OCI-LY7 (cell line): ENCODE measurements at regions not wholly inside any gene's neighbourhood (a gene's known extent, or its start where the extent isn't known, plus 50 kb on each side); places are given as distances from the start of the nearest gene placed in this dataset.
"Not testable (repeated sequence)": the region's sequence is repeated elsewhere in the genome, so short reads cannot be mapped to it uniquely, and the experiment has no call there.

Source experiments
- BruUV-seq: library from RNA; stranded (reverse); fragments of 400-500 nt; replicated peaks from 2 replicates; lab custom pipeline; 2021; lab: Mats Ljungman, UMichigan
- CTCF ChIA-PET: fragments of 300-600 bp; sonication (Branson Sonifier 250); formaldehyde crosslinking; loops from one replicate; lab custom pipeline; 2022; ENCODE audit warnings: antibody characterized with exemption; ENCODE audit not compliant: unreplicated experiment; lab: Charles Lee
- POLR2A ChIA-PET: fragments of 300-600 bp; sonication (Branson Sonifier 250); formaldehyde crosslinking; loops from one replicate; lab custom pipeline; 2022; ENCODE audit warnings: antibody characterized with exemption; lab: Charles Lee
- DNase-seq: peaks from one replicate; pipeline ENCODE4 v3.0.0-alpha.2; 2015; ENCODE audit warnings: low spot score
- H2AFZ ChIP-seq: fragments of 200-600 bp; sonication (generic), shearing (Covaris generic); 2 replicates; pipeline ENCODE4 v1.6.1; 2014; ENCODE audit warnings: mild to moderate bottlenecking, antibody characterized with exemption, low read length, moderate library complexity
- H3K27ac ChIP-seq: fragments of 200-600 bp; sonication (generic); 2 replicates; pipeline ENCODE4 v1.5.1; 2014; ENCODE audit warnings: mixed run types, low read depth, mild to moderate bottlenecking, moderate library complexity, low read length, inconsistent platforms; ENCODE audit not compliant: poor library complexity, severe bottlenecking
- H3K36me3 ChIP-seq: fragments of 200-600 bp; sonication (generic); 2 replicates; pipeline ENCODE4 v1.6.1; 2014; ENCODE audit warnings: mild to moderate bottlenecking, antibody characterized with exemption, low read length, moderate library complexity, mixed read lengths; ENCODE audit not compliant: insufficient read depth
- H3K4me1 ChIP-seq: fragments of 200-600 bp; sonication (generic); 2 replicates; pipeline ENCODE4 v1.5.1; 2014; ENCODE audit warnings: mild to moderate bottlenecking, low read length; ENCODE audit not compliant: insufficient read depth, poor library complexity, severe bottlenecking
- H3K4me2 ChIP-seq: fragments of 200-600 bp; sonication (generic); 2 replicates; pipeline ENCODE4 v1.6.1; 2014; ENCODE audit warnings: mild to moderate bottlenecking, low read length
- H3K4me3 ChIP-seq: fragments of 200-600 bp; sonication (generic); 2 replicates; pipeline ENCODE4 v1.5.1; 2014; ENCODE audit warnings: mild to moderate bottlenecking, low read depth, low read length; ENCODE audit not compliant: poor library complexity, severe bottlenecking
- H3K79me2 ChIP-seq: fragments of 200-600 bp; sonication (generic); 2 replicates; pipeline ENCODE4 v1.6.1; 2016; ENCODE audit warnings: low read depth, mild to moderate bottlenecking, low read length, moderate library complexity, mixed read lengths; ENCODE audit not compliant: insufficient read depth
- H3K9me2 ChIP-seq: fragments of 200-600 bp; sonication (generic); 2 replicates; pipeline ENCODE4 v1.6.1; 2016; ENCODE audit warnings: mild to moderate bottlenecking, low read length, mixed read lengths; ENCODE audit not compliant: insufficient read depth
- H3K9me3 ChIP-seq: fragments of 200-600 bp; sonication (generic); 2 replicates; pipeline ENCODE4 v1.6.1; 2014; ENCODE audit warnings: mild to moderate bottlenecking, mixed run types, low read length, mixed read lengths
- H4K20me1 ChIP-seq: fragments of 200-600 bp; sonication (generic); 2 replicates; pipeline ENCODE4 v1.6.1; 2014; ENCODE audit warnings: mild to moderate bottlenecking, antibody characterized with exemption, low read length, moderate library complexity, mixed read lengths; ENCODE audit not compliant: insufficient read depth
- CTCF ChIP-seq: fragments of 200-600 bp; sonication (generic); conservative IDR thresholded peaks from 2 replicates; pipeline ENCODE4 v1.5.1; 2014; ENCODE audit warnings: mild to moderate bottlenecking, antibody characterized with exemption, low read length, moderate library complexity, mixed read lengths
- EZH2phosphoT487 ChIP-seq: fragments of 200-600 bp; sonication (generic); IDR thresholded peaks from 2 replicates; pipeline ENCODE4 v1.6.1; 2018; ENCODE audit warnings: low read depth, borderline replicate concordance, mild to moderate bottlenecking, mixed run types, antibody characterized with exemption, low read length, moderate library complexity, mixed read lengths
- intact Hi-C: fragments of 100-400 bp; cut with micrococcal nuclease; formaldehyde crosslinking; loops from one replicate; pipeline ENCODE4 v1.10.0; 2022; ENCODE audit not compliant: unreplicated experiment

- CTCF ChIA-PET: no interaction called here
- no peaks in the 10 kb centered on the region for H3K36me3 ChIP-seq
- H3K4me1 ChIP-seq: no peaks in the 10 kb centered on the region
- no TSS peak for BruUV-seq
- no peak for TF ChIP-seq CTCF
- no peak for TF ChIP-seq EZH2phosphoT487
- H2AFZ ChIP-seq: no peak overlapping the region
- no peaks in the 10 kb centered on the region for H4K20me1 ChIP-seq
- no peak for DNase-seq
- no peak overlapping the region for H3K4me2 ChIP-seq
- no peaks in the 10 kb centered on the region for H3K9me2 ChIP-seq
- H3K79me2 ChIP-seq: no peaks in the 10 kb centered on the region
- H3K4me3 ChIP-seq: no peak overlapping the region
- POLR2A ChIA-PET: no interaction called here
- intact Hi-C loops: no loop called here
- no peak overlapping the region for H3K27ac ChIP-seq
- no peaks in the 10 kb centered on the region for H3K9me3 ChIP-seq
Observed at GRCh38 chrX:19256986-19257385, 86.7 kb upstream of the PDHA1 start.

- H3K4me1 ChIP-seq, CTCF ChIA-PET: not testable (repeated sequence)
Observed at GRCh38 chrX:19261026-19261425, 82.7 kb upstream of the PDHA1 start.

GRCh38 chrX:19270727-19271126 is 73.0 kb upstream of the PDHA1 start:
- intact Hi-C loops: no loop called here
- Histone ChIP-seq H4K20me1 (no peaks in the 10 kb centered on the region), H3K4me1 (no peaks in the 10 kb centered on the region), H3K79me2 (no peaks in the 10 kb centered on the region), H3K27ac (no peak overlapping the region), H3K4me3 (no peak overlapping the region), H3K36me3 (no peaks in the 10 kb centered on the region), H2AFZ (no peak overlapping the region), H3K9me2 (no peaks in the 10 kb centered on the region), H3K9me3 (no peaks in the 10 kb centered on the region), H3K4me2 (no peak overlapping the region)
- ChIA-PET CTCF (no interaction called here), POLR2A (interaction anchor here (0.6 kb wide), 1 partner anchor 247 kb away, joined by 3 read pairs; no protein-coding TSS in a partner anchor)
- no TSS peak for BruUV-seq
- TF ChIP-seq EZH2phosphoT487: no peak
- no peak for TF ChIP-seq CTCF
- DNase-seq: no peak

More at GRCh38 chrX:19261026-19261425, 82.7 kb upstream of the PDHA1 start:
- H3K27ac ChIP-seq, H4K20me1 ChIP-seq, H3K9me3 ChIP-seq, H3K79me2 ChIP-seq, H3K36me3 ChIP-seq, intact Hi-C loops, H3K4me2 ChIP-seq, H2AFZ ChIP-seq, H3K9me2 ChIP-seq, H3K4me3 ChIP-seq, DNase-seq, BruUV-seq: not testable (repeated sequence)
- POLR2A ChIA-PET: interaction anchor here (1.1 kb wide), 1 partner anchor 48 kb away, joined by 3 read pairs; no protein-coding TSS in a partner anchor
